OCI-LY3 (cell line): ENCODE measurements at regions not wholly inside any gene's neighbourhood (a gene's known extent, or its start where the extent isn't known, plus 50 kb on each side); places are given as distances from the start of the nearest gene placed in this dataset.

Experiments used
- CTCF ChIP-seq: fragments of 200-600, 300-600 bp; sonication (generic); IDR thresholded peaks from 2 replicates; pipeline ENCODE4 v1.5.1; 2014; ENCODE audit warnings: antibody characterized with exemption, low read length, low read depth
- EZH2phosphoT487 ChIP-seq: fragments of 200-600 bp; shearing (Covaris generic); IDR thresholded peaks from 2 replicates; pipeline ENCODE4 v1.6.1; 2018; ENCODE audit warnings: antibody characterized with exemption, mixed run types, low read depth

- TF ChIP-seq CTCF = no peak
- no peak for TF ChIP-seq EZH2phosphoT487
Measured at GRCh38 chr9:96130970-96131369, 171.0 kb downstream of the HSD17B3 start.
